Choroid plexus epithelial cell (primary cell): ENCODE measurements at regions not wholly inside any gene's neighbourhood (a gene's known extent, or its start where the extent isn't known, plus 50 kb on each side); places are given as distances from the start of the nearest gene placed in this dataset.

ENCODE experiments used
- DNase-seq: peaks from one replicate; pipeline ENCODE4 v3.0.0-alpha.2; 2010; ENCODE audit warnings: low read depth
- H3K4me3 ChIP-seq: 2 replicates; pipeline ENCODE4 v1.5.1; 2011; ENCODE audit warnings: low read depth, mild to moderate bottlenecking, control low read depth, low read length, moderate library complexity
- TF ChIP-seq, protein P1 (sequence below): conservative IDR thresholded peaks from 2 replicates; pipeline ENCODE4 v1.5.1; 2011; ENCODE audit warnings: low read depth, mild to moderate bottlenecking, control low read depth, inconsistent platforms, low read length, moderate library complexity

DNA sequence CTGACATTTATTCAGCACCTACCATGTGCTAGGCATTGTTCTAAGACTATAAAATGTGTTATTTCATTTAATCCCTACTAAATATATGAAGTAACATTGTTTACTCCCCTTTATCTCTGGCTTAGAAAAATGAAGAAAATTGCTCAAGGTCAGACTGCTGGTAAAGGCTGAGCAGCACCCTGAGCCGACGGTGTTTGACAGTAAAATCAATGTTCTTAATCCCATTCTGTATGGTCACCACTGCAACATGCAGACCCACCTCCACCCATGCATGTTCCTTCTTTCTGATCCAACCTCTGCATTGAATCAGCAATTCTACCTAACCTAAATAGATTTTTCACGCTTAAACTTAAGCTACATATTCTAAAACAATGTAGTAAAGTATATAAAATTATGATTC is 216.5 kb downstream of the ZBBX start:
- TF ChIP-seq, protein P1, sequence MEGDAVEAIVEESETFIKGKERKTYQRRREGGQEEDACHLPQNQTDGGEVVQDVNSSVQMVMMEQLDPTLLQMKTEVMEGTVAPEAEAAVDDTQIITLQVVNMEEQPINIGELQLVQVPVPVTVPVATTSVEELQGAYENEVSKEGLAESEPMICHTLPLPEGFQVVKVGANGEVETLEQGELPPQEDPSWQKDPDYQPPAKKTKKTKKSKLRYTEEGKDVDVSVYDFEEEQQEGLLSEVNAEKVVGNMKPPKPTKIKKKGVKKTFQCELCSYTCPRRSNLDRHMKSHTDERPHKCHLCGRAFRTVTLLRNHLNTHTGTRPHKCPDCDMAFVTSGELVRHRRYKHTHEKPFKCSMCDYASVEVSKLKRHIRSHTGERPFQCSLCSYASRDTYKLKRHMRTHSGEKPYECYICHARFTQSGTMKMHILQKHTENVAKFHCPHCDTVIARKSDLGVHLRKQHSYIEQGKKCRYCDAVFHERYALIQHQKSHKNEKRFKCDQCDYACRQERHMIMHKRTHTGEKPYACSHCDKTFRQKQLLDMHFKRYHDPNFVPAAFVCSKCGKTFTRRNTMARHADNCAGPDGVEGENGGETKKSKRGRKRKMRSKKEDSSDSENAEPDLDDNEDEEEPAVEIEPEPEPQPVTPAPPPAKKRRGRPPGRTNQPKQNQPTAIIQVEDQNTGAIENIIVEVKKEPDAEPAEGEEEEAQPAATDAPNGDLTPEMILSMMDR, result no peak
- no peak for DNase-seq
- no peak overlapping the region for H3K4me3 ChIP-seq

DNA sequence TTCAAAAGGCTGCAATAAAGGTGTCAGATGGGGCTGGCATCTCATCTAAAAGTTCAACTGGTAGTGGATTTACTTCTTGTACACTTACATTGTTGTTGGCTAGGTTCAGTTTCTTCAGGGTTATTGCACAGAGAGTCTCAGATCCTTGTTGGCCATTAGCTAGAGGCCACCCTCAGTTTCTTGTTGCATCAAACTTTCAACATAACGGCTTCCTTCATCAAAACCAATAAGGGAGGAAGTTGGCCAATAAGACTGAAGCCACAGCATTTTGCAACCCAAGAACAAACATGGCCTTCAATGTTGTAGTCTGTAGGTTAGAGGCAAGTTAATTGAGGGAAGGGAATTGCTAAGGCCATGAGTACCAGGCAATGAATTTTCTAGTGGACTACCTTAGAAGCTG is 218.0 kb downstream of the ZBBX start:
- DNase-seq, result no peak
- H3K4me3 ChIP-seq, result no peak overlapping the region
- TF ChIP-seq, protein P1, result no peak

DNA sequence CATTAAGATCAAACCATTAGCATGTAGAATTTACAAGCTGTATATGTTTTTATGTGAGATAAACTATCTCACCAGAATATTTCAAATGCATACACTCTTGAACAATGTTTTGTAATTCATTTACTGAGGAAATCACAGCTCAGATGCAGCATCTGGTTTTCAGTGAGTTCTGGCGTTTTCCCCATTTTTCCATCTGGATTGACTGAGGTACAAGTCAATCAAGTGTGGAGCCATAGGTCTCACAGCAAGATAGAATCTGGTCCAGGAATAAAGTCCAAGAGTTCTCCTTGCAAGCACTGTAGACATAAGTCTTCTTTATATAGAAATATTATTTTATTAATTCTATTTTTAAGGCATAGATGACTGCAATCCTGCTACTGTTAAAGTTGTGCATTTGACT is 219.3 kb downstream of the ZBBX start:
- TF ChIP-seq, protein P1, result no peak
- no peak for DNase-seq
- no peak overlapping the region for H3K4me3 ChIP-seq

DNA sequence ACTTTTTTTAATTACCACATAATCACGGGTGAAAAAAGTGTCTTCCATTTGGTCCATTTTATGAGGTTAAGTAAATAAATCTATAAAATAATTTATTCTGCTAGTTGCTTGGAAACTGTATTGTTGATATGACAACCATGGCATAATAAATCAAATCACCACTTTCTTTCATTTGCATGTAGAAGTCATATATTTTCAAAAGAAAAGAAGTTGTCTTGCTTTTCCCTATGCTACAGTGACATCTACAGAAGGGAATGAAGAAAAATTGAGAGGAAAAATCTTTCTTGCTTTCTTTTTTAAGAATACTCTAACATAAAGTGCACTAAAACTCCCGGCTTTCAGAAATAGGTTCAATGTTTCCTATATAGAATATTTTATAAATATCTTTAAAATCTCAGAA is 228.5 kb downstream of the ZBBX start:
- H3K4me3 ChIP-seq, result no peak overlapping the region
- DNase-seq, result no peak
- TF ChIP-seq, protein P1, result no peak

DNA sequence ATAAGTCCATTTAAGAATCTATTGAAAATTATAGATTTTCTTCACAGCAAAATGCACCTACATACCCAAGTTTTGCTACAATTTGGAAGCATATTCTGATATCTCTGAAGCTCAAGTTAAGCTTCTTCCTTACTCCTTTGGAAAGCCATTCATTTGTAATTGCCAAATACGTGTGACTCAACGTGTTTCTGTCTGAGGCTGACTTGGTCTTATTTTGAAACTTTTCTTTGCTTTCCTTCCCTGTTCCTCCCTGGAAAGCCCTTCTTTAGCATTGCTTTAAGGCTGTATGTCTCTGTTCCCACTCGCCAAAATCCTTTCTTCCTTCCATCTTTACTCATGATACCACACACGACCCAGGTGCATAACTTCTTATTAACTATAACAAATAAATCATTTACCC is 232.0 kb downstream of the ZBBX start:
- TF ChIP-seq, protein P1, result no peak
- H3K4me3 ChIP-seq, result no peak overlapping the region
- no peak for DNase-seq

DNA sequence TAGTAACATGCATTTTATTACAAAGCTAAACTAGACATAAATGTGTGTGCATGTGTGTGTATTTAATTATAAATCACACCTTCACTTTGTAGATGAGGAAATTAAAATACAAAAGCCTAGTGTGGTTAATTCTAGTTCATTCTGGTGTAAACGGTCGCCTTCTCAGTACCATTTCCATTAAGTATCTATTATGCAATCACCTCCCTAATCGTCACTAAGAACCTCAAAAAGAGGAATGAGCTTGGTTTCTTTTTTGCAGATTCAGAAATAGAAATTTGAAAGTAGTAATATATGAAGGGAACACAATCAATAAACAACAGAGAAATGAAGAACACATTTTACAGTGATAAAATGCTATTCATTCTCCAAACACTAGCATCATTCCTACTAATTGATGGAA is 233.2 kb downstream of the ZBBX start:
- no peak overlapping the region for H3K4me3 ChIP-seq
- TF ChIP-seq, protein P1, result no peak
- DNase-seq, result no peak

DNA sequence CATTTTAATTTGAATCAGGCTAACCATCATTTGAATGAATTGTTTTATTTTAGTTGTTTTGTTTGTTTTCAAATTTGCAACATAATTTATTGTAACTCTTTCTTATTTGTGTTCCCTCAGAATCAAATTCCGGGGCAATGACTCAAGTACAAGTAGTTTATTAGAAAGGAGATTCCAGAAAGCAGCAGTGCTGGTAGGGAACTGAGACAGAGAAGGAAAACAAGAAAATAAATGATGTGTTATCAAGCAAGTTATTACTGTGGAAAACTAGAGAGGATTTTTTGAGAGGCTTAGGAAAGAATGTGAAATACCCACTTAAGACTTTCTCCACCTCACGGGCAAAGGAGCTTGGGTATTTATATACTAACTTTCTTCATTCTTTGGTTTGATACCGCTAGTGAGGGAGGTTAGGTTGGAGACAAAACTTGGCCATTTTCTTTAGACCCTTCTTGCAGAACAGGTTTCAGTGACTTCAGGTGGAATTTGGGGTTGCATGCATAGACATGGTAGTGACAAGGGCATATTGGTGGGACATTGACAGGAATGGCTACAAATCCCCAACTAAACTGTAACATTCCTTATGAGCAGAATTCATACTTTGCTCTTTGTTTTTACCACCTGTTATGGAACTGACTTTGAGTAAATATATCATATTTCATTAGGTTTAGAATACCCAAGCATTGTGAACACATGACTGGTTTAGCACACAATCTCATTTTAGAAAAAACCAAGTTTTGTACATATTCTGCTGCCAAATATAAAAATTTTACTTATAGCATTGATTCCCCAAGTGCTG is 254.3 kb downstream of the ZBBX start:
- TF ChIP-seq, protein P1, result no peak
- H3K4me3 ChIP-seq, result no peak overlapping the region
- DNase-seq, result no peak
